ENCODE measurements at regions not wholly inside any gene's neighbourhood (a gene's known extent, or its start where the extent isn't known, plus 50 kb on each side); places are given as distances from the start of the nearest gene placed in this dataset.

GRCh38 chr2:226508005-226508404 is 291.6 kb downstream of the IRS1 start:
- no peaks in the 10 kb centered on the region for H3K36me3 ChIP-seq
- H3K9me3 ChIP-seq: no peaks in the 10 kb centered on the region
- intact Hi-C loops (cut with DNase I): no loop called here
- H3K9ac ChIP-seq (ENCODE audit: low read depth in 2 of 2, low read length in 2 of 2): no peak overlapping the region
- no peak overlapping the region for H3K27ac ChIP-seq
- no peaks in the 10 kb centered on the region for H3K4me1 ChIP-seq
- no peak overlapping the region for H3K4me3 ChIP-seq
- DNase-seq: no peak
- H3K27me3 ChIP-seq: no peaks in the 10 kb centered on the region
- no peak for TF ChIP-seq CTCF (IDR thresholded peaks at IDR 0.05)

GRCh38 chr2:226497146-226497909 is 302.3 kb downstream of the IRS1 start:
- H3K9ac ChIP-seq (ENCODE audit: low read depth in 2 of 2, low read length in 2 of 2): no peak overlapping the region
- no peak for TF ChIP-seq CTCF (IDR thresholded peaks at IDR 0.05)
- no peaks in the 10 kb centered on the region for H3K36me3 ChIP-seq
- DNase-seq: no peak
- H3K27me3 ChIP-seq: no peaks in the 10 kb centered on the region
- intact Hi-C loops (cut with DNase I): no loop called here
- H3K27ac ChIP-seq: no peak overlapping the region
- no peaks in the 10 kb centered on the region for H3K9me3 ChIP-seq
- no peak overlapping the region for H3K4me3 ChIP-seq
- H3K4me1 ChIP-seq: no peaks in the 10 kb centered on the region

GRCh38 chr2:226496273-226496550 is 303.4 kb downstream of the IRS1 start:
- no peak overlapping the region for H3K9ac ChIP-seq (ENCODE audit: low read depth in 2 of 2, low read length in 2 of 2)
- no peak for TF ChIP-seq CTCF (IDR thresholded peaks at IDR 0.05)
- no peaks in the 10 kb centered on the region for H3K9me3 ChIP-seq
- no peaks in the 10 kb centered on the region for H3K27me3 ChIP-seq
- H3K4me3 ChIP-seq: no peak overlapping the region
- H3K36me3 ChIP-seq: no peaks in the 10 kb centered on the region
- H3K4me1 ChIP-seq: no peaks in the 10 kb centered on the region
- no peak overlapping the region for H3K27ac ChIP-seq
- DNase-seq: no peak
- intact Hi-C loops (cut with DNase I): no loop called here

- Histone ChIP-seq H3K9me3 (no peaks in the 10 kb centered on the region), H3K9ac (ENCODE audit: low read depth in 2 of 2, low read length in 2 of 2) (no peak overlapping the region), H3K36me3 (no peaks in the 10 kb centered on the region), H3K4me3 (no peak overlapping the region), H3K4me1 (no peaks in the 10 kb centered on the region), H3K27ac (no peak overlapping the region), H3K27me3 (no peaks in the 10 kb centered on the region)
- TF ChIP-seq CTCF (IDR thresholded peaks at IDR 0.05): no peak
- intact Hi-C loops (cut with DNase I): no loop called here
- no peak for DNase-seq
These were observed 304.0 kb downstream of the IRS1 start for GRCh38 chr2:226495466-226496272.

- Histone ChIP-seq H3K9me3 (no peaks in the 10 kb centered on the region), H3K27ac (no peak overlapping the region), H3K9ac (ENCODE audit: low read depth in 2 of 2, low read length in 2 of 2) (no peak overlapping the region), H3K27me3 (no peaks in the 10 kb centered on the region), H3K4me1 (no peaks in the 10 kb centered on the region), H3K4me3 (no peak overlapping the region), H3K36me3 (no peaks in the 10 kb centered on the region)
- intact Hi-C loops (cut with DNase I): no loop called here
- no peak for DNase-seq
- TF ChIP-seq CTCF (IDR thresholded peaks at IDR 0.05): no peak
These were observed 308.5 kb downstream of the IRS1 start for GRCh38 chr2:226491112-226491511.
